GM21529 (cell line): ENCODE measurements at regions not wholly inside any gene's neighbourhood (a gene's known extent, or its start where the extent isn't known, plus 50 kb on each side); places are given as distances from the start of the nearest gene placed in this dataset.
"Not testable (repeated sequence)": the region's sequence is repeated elsewhere in the genome, so short reads cannot be mapped to it uniquely, and the experiment has no call there.

Experiments
- ATAC-seq: cut with Tn5 transposase; IDR thresholded peaks from one replicate; pipeline ENCODE4 v1.9.1; 2021; ENCODE audit not compliant: unreplicated experiment

GRCh38 chr5:119987077-119987476 is 357.7 kb downstream of the FAM170A start:
- ATAC-seq, result not testable (repeated sequence)

- no peak for ATAC-seq
These were observed 362.3 kb downstream of the FAM170A start for GRCh38 chr5:119991625-119992024.

GRCh38 chr5:119996128-119996527 is 366.8 kb downstream of the FAM170A start:
- no peak for ATAC-seq

GRCh38 chr5:120007598-120007997 is 378.2 kb downstream of the FAM170A start:
- no peak for ATAC-seq

- ATAC-seq, result no peak
These were observed 383.1 kb downstream of the FAM170A start for GRCh38 chr5:120012431-120012830.

- ATAC-seq, result no peak
These were observed 385.2 kb downstream of the FAM170A start for GRCh38 chr5:120014535-120014934.

GRCh38 chr5:120016717-120017382 is 387.5 kb downstream of the FAM170A start:
- ATAC-seq, result no peak

- no peak for ATAC-seq
These were observed 388.2 kb downstream of the FAM170A start for GRCh38 chr5:120017513-120017912.

- no peak for ATAC-seq
These were observed 405.8 kb downstream of the FAM170A start for GRCh38 chr5:120035181-120035580.

- ATAC-seq, result no peak
These were observed 406.6 kb downstream of the FAM170A start for GRCh38 chr5:120035815-120036577.

- ATAC-seq, result no peak
These were observed 408.1 kb downstream of the FAM170A start for GRCh38 chr5:120037451-120037850.

GRCh38 chr5:120039111-120039510 is 409.8 kb downstream of the FAM170A start:
- ATAC-seq, result no peak

GRCh38 chr5:120043431-120043830 is 414.1 kb downstream of the FAM170A start:
- ATAC-seq, result no peak

- ATAC-seq, result no peak
These were observed 410.9 kb upstream of the PRR16 start for GRCh38 chr5:120052916-120053828.

GRCh38 chr5:120053841-120054240 is 410.3 kb upstream of the PRR16 start:
- no peak for ATAC-seq

GRCh38 chr5:120055858-120056257 is 408.2 kb upstream of the PRR16 start:
- no peak for ATAC-seq

- ATAC-seq, result no peak
These were observed 401.6 kb upstream of the PRR16 start for GRCh38 chr5:120062515-120062917.

GRCh38 chr5:120072068-120072761 is 391.9 kb upstream of the PRR16 start:
- no peak for ATAC-seq

- ATAC-seq, result no peak
These were observed 390.4 kb upstream of the PRR16 start for GRCh38 chr5:120073722-120074121.

GRCh38 chr5:120080781-120081180 is 383.3 kb upstream of the PRR16 start:
- ATAC-seq, result no peak
